ENCODE measurements at regions not wholly inside any gene's neighbourhood (a gene's known extent, or its start where the extent isn't known, plus 50 kb on each side); places are given as distances from the start of the nearest gene placed in this dataset.

DNA sequence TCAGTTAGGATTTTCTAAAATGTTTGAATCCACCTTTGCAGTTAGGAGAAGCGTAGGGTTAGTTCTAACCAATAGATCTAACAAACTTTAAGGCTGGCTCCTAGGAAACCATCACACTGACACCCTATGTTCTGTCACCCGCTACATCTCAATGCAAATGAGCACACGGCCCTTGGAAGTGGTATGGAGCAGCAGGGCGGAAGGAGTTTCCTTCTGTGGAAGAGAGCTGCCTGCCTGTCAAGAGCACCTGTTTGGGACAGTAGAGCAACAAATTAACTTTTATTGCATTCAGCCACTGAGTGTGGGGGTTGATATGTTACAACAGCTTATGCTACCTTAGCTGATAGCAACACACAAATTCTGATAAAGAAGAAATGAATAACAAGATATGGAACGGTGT is 306.9 kb upstream of the RAB6C start:
- no TSS peak for BruUV-seq (replicated peaks)
- ChIA-PET POLR2A (no interaction called here), CTCF (no interaction called here)
- DNase-seq (ENCODE audit: low read depth, low spot score) (no peak), FAIRE-seq (no peak)
- no peak overlapping the region for H2AFZ ChIP-seq (ENCODE audit: low read depth, low read length)
- no peak overlapping the region for H3K27ac ChIP-seq (ENCODE audit: insufficient read depth, low read depth, low read length)
- no peaks in the 10 kb centered on the region for H3K4me1 ChIP-seq (ENCODE audit: control insufficient read depth, extremely low read depth, insufficient read depth, low read length)
- no peaks in the 10 kb centered on the region for H3K27me3 ChIP-seq (ENCODE audit: control insufficient read depth in 2 of 2, insufficient read depth in 2 of 2, low read length in 2 of 2)
- no peaks in the 10 kb centered on the region for H3K9me1 ChIP-seq (replicated peaks; ENCODE audit: control insufficient read depth, extremely low read depth, insufficient read depth, low read length)
- no peak overlapping the region for H3K9ac ChIP-seq (replicated peaks; ENCODE audit: extremely low read depth, insufficient read depth, low read length)
- no peak overlapping the region for H3K4me2 ChIP-seq (ENCODE audit: insufficient read depth, low read length)
- H3K36me3 ChIP-seq (ENCODE audit: control insufficient read depth in 2 of 2, extremely low read depth in 1 of 2, insufficient read depth in 2 of 2, low read length in 2 of 2) = no peaks in the 10 kb centered on the region
- TF ChIP-seq FOS (IDR thresholded peaks at IDR 0.05; ENCODE audit: borderline replicate concordance, insufficient read depth, low read length) (no peak), JUN (IDR thresholded peaks at IDR 0.05; ENCODE audit: borderline replicate concordance, insufficient read depth, insufficient read length, low read depth) (no peak), MYC (IDR thresholded peaks at IDR 0.05; ENCODE audit: low read depth, low read length) (no peak), POLR2AphosphoS5 (IDR thresholded peaks at IDR 0.05; ENCODE audit: insufficient read depth, low read depth, low read length) (no peak), GATA2 (IDR thresholded peaks at IDR 0.05; ENCODE audit: insufficient read depth, insufficient read length, low read depth, low read length) (no peak), POLR2A (IDR thresholded peaks at IDR 0.05; ENCODE audit: low read depth, low read length) (no peak), EZH2 (IDR thresholded peaks at IDR 0.05; ENCODE audit: borderline replicate concordance, low read depth, low read length, severe bottlenecking) (no peak)
- TF ChIP-seq, protein P1, sequence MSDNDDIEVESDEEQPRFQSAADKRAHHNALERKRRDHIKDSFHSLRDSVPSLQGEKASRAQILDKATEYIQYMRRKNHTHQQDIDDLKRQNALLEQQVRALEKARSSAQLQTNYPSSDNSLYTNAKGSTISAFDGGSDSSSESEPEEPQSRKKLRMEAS (IDR thresholded peaks at IDR 0.05; ENCODE audit: insufficient read depth, insufficient read length) = no peak
- TF ChIP-seq, protein P2, sequence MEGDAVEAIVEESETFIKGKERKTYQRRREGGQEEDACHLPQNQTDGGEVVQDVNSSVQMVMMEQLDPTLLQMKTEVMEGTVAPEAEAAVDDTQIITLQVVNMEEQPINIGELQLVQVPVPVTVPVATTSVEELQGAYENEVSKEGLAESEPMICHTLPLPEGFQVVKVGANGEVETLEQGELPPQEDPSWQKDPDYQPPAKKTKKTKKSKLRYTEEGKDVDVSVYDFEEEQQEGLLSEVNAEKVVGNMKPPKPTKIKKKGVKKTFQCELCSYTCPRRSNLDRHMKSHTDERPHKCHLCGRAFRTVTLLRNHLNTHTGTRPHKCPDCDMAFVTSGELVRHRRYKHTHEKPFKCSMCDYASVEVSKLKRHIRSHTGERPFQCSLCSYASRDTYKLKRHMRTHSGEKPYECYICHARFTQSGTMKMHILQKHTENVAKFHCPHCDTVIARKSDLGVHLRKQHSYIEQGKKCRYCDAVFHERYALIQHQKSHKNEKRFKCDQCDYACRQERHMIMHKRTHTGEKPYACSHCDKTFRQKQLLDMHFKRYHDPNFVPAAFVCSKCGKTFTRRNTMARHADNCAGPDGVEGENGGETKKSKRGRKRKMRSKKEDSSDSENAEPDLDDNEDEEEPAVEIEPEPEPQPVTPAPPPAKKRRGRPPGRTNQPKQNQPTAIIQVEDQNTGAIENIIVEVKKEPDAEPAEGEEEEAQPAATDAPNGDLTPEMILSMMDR (IDR thresholded peaks at IDR 0.05; ENCODE audit: extremely low read depth in 1 of 2, insufficient read depth in 1 of 2, low read depth in 1 of 2, low read length in 2 of 2) = no peak
- peaks cover 9% of the 10 kb centered on the region for H3K9me3 ChIP-seq (replicated peaks; ENCODE audit: control insufficient read depth, insufficient read depth, low read length)
- no peak overlapping the region for H3K4me3 ChIP-seq (replicated peaks in 1 of 3; ENCODE audit: insufficient read depth in 1 of 3, low read depth in 1 of 3, low read length in 3 of 3)
- intact Hi-C loops (cut with micrococcal nuclease) (no loop called here), dilution Hi-C loops (cut with MboI; ENCODE audit: extremely low pct_ligation_motif_present, low sequenced_read_pairs) (no loop called here)
- no peaks in the 10 kb centered on the region for H3K79me2 ChIP-seq (ENCODE audit: control insufficient read depth, insufficient read depth, low read length)
- H4K20me1 ChIP-seq (replicated peaks; ENCODE audit: control insufficient read depth, extremely low read depth, insufficient read depth, low read length) = no peaks in the 10 kb centered on the region
